SK-N-SH treated with all-trans-retinoic acid at 6 μM for 48 hours (cell line): ENCODE measurements at regions not wholly inside any gene's neighbourhood (a gene's known extent, or its start where the extent isn't known, plus 50 kb on each side); places are given as distances from the start of the nearest gene placed in this dataset.

Experiments used
- ATAC-seq: fragments of 200-7000 bp; cut with Tn5 transposase; 3 replicates; pipeline ENCODE4 v1.9.1; 2020; ENCODE audit warnings: mild to moderate bottlenecking, moderate library complexity
- ARNTL ChIP-seq: fragments of 450-650 bp; formaldehyde crosslinking; IDR thresholded peaks from 2 replicates; pipeline ENCODE4 v1.5.0; 2020; ENCODE audit warnings: low read depth, mild to moderate bottlenecking, moderate library complexity, borderline replicate concordance
- BACH2 ChIP-seq: fragments of 250-450 bp; sonication (Bioruptor Pico); IDR thresholded peaks from 2 replicates; pipeline ENCODE4 v1.9.0; 2021; ENCODE audit warnings: mild to moderate bottlenecking, borderline replicate concordance
- CREB5 ChIP-seq: fragments of 250-450 bp; sonication (Bioruptor Pico); IDR thresholded peaks from 2 replicates; pipeline ENCODE4 v1.5.1; 2020; ENCODE audit warnings: low read depth, mild to moderate bottlenecking, moderate library complexity
- CSDC2 ChIP-seq: fragments of 250-450 bp; sonication (Bioruptor Pico); IDR thresholded peaks from 2 replicates; pipeline ENCODE4 v1.5.0; 2020; ENCODE audit warnings: mild to moderate bottlenecking, moderate library complexity
- GLIS3 ChIP-seq: fragments of 250-450 bp; sonication (Bioruptor Pico); IDR thresholded peaks from 2 replicates; pipeline ENCODE4 v1.5.0; 2020; ENCODE audit warnings: mild to moderate bottlenecking, moderate library complexity
- ISL1 ChIP-seq: fragments of 250-450 bp; sonication (Bioruptor Pico); IDR thresholded peaks from 2 replicates; pipeline ENCODE4 v2.1.2; 2022; ENCODE audit warnings: mild to moderate bottlenecking, moderate library complexity
- OSR1 ChIP-seq: fragments of 250-450 bp; sonication (Bioruptor Pico); IDR thresholded peaks from 2 replicates; pipeline ENCODE4 v1.8.0; 2022; ENCODE audit warnings: moderate library complexity, mild to moderate bottlenecking, inconsistent platforms
- PATZ1 ChIP-seq: fragments of 250-450 bp; sonication (Bioruptor Pico); IDR thresholded peaks from 2 replicates; pipeline ENCODE4 v1.8.0; 2020; ENCODE audit warnings: mild to moderate bottlenecking, moderate library complexity, borderline replicate concordance
- PPARA ChIP-seq: fragments of 250-450 bp; sonication (Bioruptor Pico); IDR thresholded peaks from 2 replicates; pipeline ENCODE4 v1.5.0; 2020; ENCODE audit warnings: mild to moderate bottlenecking, borderline replicate concordance
- RARB ChIP-seq: fragments of 250-450 bp; sonication (Bioruptor Pico); IDR thresholded peaks from 2 replicates; pipeline ENCODE4 v1.8.0; 2021; ENCODE audit warnings: mild to moderate bottlenecking, moderate library complexity
- SNAI2 ChIP-seq: fragments of 250-450 bp; sonication (Bioruptor Pico); IDR thresholded peaks from 2 replicates; pipeline ENCODE4 v1.5.0; 2020; ENCODE audit warnings: mild to moderate bottlenecking, moderate library complexity
- TCF4 ChIP-seq: fragments of 250-450 bp; sonication (Bioruptor Pico); IDR thresholded peaks from 2 replicates; pipeline ENCODE4 v1.8.0; 2021; ENCODE audit warnings: mild to moderate bottlenecking, moderate library complexity, borderline replicate concordance
- TOX ChIP-seq: fragments of 250-450 bp; sonication (Bioruptor Pico); IDR thresholded peaks from 2 replicates; pipeline ENCODE4 v1.8.0; 2021; ENCODE audit warnings: mild to moderate bottlenecking, moderate library complexity, borderline replicate concordance
- ZC3H10 ChIP-seq: fragments of 250-450 bp; sonication (Bioruptor Pico); IDR thresholded peaks from 2 replicates; pipeline ENCODE4 v1.5.1; 2021; ENCODE audit warnings: mild to moderate bottlenecking, moderate library complexity
- ZFP3 ChIP-seq: fragments of 250-450 bp; sonication (Bioruptor Pico); IDR thresholded peaks from 2 replicates; pipeline ENCODE4 v1.5.0; 2020; ENCODE audit warnings: mild to moderate bottlenecking, moderate library complexity
- ZFP30 ChIP-seq: fragments of 450-650 bp; formaldehyde crosslinking; IDR thresholded peaks from 2 replicates; pipeline ENCODE4 v1.5.0; 2022; ENCODE audit warnings: mild to moderate bottlenecking, moderate library complexity
- ZNF565 ChIP-seq: fragments of 450-650 bp; formaldehyde crosslinking; conservative IDR thresholded peaks from 2 replicates; pipeline ENCODE4 v1.5.0; 2020; ENCODE audit warnings: low read depth, mild to moderate bottlenecking, moderate library complexity
- ZNF70 ChIP-seq: fragments of 450-650 bp; formaldehyde crosslinking; IDR thresholded peaks from 2 replicates; pipeline ENCODE4 v1.5.0; 2020; ENCODE audit warnings: mild to moderate bottlenecking, moderate library complexity
- ZNF8 ChIP-seq: fragments of 450-650 bp; formaldehyde crosslinking; IDR thresholded peaks from 2 replicates; pipeline ENCODE4 v1.5.0; 2020; ENCODE audit warnings: mild to moderate bottlenecking, moderate library complexity
- TF ChIP-seq, protein P1 (sequence below): fragments of 250-450 bp; sonication (Bioruptor Pico); IDR thresholded peaks from 2 replicates; pipeline ENCODE4 v1.5.0; 2020; ENCODE audit warnings: mild to moderate bottlenecking, moderate library complexity
- TF ChIP-seq, protein P2 (sequence below): fragments of 250-450 bp; sonication (Bioruptor Pico); IDR thresholded peaks from 2 replicates; pipeline ENCODE4 v1.5.1; 2021; ENCODE audit warnings: mild to moderate bottlenecking, moderate library complexity

DNA sequence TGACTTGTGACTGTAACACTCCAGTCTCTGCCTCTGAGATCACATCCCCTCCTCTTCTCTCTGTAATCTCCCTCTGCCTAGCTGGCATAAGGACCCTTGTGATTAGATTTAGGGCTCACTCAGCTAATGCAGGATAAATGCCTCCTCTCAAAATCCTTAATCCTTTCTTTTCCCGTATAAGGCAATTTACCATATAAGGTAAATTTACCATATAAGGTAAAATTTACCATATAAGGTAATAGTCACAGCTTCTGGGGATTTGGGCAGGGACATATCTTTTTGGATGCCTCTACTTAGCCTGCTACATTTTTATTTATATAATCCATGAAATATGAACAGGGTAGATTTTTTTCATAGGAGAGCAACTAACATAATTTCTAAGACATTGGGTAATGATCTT, 318.0 kb upstream of the PUM3 start:
- no peak for TF ChIP-seq RARB (CRISPR knock-in tag)
- no peak for TF ChIP-seq TCF4 (CRISPR knock-in tag)
- TF ChIP-seq ZFP30 (CRISPR knock-in tag) = no peak
- no peak for TF ChIP-seq CSDC2
- TF ChIP-seq ZC3H10 = no peak
- TF ChIP-seq, protein P1, sequence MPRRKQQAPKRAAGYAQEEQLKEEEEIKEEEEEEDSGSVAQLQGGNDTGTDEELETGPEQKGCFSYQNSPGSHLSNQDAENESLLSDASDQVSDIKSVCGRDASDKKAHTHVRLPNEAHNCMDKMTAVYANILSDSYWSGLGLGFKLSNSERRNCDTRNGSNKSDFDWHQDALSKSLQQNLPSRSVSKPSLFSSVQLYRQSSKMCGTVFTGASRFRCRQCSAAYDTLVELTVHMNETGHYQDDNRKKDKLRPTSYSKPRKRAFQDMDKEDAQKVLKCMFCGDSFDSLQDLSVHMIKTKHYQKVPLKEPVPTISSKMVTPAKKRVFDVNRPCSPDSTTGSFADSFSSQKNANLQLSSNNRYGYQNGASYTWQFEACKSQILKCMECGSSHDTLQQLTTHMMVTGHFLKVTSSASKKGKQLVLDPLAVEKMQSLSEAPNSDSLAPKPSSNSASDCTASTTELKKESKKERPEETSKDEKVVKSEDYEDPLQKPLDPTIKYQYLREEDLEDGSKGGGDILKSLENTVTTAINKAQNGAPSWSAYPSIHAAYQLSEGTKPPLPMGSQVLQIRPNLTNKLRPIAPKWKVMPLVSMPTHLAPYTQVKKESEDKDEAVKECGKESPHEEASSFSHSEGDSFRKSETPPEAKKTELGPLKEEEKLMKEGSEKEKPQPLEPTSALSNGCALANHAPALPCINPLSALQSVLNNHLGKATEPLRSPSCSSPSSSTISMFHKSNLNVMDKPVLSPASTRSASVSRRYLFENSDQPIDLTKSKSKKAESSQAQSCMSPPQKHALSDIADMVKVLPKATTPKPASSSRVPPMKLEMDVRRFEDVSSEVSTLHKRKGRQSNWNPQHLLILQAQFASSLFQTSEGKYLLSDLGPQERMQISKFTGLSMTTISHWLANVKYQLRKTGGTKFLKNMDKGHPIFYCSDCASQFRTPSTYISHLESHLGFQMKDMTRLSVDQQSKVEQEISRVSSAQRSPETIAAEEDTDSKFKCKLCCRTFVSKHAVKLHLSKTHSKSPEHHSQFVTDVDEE = no peak
- no peak for TF ChIP-seq PATZ1 (CRISPR knock-in tag)
- TF ChIP-seq OSR1 (CRISPR knock-in tag) = no peak
- no peak for TF ChIP-seq TOX (CRISPR knock-in tag)
- TF ChIP-seq ZNF70 (CRISPR knock-in tag) = no peak
- TF ChIP-seq ZNF565 = no peak
- TF ChIP-seq ARNTL = no peak
- TF ChIP-seq, protein P2, sequence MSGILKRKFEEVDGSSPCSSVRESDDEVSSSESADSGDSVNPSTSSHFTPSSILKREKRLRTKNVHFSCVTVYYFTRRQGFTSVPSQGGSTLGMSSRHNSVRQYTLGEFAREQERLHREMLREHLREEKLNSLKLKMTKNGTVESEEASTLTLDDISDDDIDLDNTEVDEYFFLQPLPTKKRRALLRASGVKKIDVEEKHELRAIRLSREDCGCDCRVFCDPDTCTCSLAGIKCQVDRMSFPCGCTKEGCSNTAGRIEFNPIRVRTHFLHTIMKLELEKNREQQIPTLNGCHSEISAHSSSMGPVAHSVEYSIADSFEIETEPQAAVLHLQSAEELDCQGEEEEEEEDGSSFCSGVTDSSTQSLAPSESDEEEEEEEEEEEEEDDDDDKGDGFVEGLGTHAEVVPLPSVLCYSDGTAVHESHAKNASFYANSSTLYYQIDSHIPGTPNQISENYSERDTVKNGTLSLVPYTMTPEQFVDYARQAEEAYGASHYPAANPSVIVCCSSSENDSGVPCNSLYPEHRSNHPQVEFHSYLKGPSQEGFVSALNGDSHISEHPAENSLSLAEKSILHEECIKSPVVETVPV = no peak
- no peak for ATAC-seq

DNA sequence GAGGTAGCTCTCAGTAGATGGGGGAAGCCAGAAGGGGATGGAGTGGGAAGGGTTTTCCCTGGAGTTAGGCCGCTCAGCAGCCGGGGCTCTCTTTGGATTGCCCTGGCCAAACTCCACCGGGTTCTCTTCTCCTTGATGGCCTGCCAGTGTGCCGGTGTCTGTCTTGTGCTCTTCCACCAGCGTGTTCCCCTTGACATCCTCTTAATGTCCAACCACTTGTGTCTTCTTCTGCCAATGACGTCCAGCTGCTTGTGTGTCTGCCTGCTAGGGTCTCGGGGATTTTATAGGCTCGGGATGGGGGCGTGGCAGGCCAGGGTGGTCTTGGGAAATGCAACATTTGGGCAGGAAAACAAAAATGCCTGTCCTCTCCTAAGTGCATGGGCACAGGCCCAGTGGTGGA, 313.1 kb upstream of the PUM3 start:
- TF ChIP-seq BACH2 (no peak), GLIS3 (no peak), TCF4 (CRISPR knock-in tag) (no peak), RARB (CRISPR knock-in tag) (no peak)
- TF ChIP-seq, protein P2 = no peak
- TF ChIP-seq, protein P1 = no peak
- no peak for ATAC-seq

DNA sequence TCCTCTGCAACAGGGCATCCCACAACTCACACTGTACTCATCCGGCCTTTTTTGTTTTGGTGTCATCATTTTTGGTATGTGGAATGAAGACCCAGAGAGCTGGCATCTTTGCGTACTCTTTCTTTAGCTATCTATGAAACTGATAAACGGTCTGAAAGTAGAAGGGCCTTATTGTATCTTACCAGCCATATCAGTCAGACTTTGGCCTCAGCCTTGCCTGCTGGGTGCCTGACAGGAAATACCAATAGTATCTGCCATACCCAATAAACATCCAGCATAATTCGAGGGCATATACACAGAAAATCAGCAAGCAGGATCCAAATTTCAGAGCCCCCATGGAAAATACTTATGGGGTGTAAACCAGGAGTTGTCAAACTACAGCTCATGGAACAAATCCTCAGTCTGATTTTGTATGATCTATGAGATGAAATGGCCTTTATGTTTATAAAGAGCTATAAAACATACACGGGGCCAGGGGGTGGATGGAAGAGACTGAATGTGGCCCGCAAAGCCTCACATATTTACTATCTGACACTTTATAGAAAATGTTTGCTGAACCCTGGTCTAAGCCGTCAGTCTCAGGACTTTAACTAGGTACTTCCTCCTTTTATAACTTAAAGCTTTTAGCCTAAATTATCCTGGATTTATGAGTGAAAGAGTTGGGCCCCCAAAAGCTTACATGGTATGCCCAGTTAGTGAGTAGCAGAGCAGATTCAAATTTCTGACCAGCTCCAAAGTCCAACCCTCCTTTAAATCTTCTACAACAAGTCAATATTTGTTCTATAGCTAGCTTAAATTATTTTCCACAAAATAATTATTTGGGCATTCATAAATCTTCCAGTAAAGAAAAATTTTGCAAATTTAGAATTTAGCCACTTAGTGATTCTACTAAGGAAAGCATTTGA, 308.0 kb upstream of the PUM3 start:
- ATAC-seq = no peak
- TF ChIP-seq CREB5 (CRISPR knock-in tag) (no peak), GLIS3 (no peak), CSDC2 (no peak), ZFP30 (CRISPR knock-in tag) (no peak), ZNF565 (no peak), ZNF70 (CRISPR knock-in tag) (no peak), ZNF8 (no peak), SNAI2 (CRISPR knock-in tag) (no peak), PPARA (no peak), RARB (CRISPR knock-in tag) (no peak), ISL1 (no peak), ZC3H10 (no peak), BACH2 (no peak), ARNTL (no peak), ZFP3 (CRISPR knock-in tag) (no peak)
- TF ChIP-seq, protein P1 = no peak
